Panc1 (cell line): ENCODE measurements at regions not wholly inside any gene's neighbourhood (a gene's known extent, or its start where the extent isn't known, plus 50 kb on each side); places are given as distances from the start of the nearest gene placed in this dataset.

ENCODE experiments used
- ATAC-seq: fragments of 200-7000 bp; cut with Tn5 transposase; 2 replicates; pipeline ENCODE4 v1.9.1; 2020; ENCODE audit warnings: mild to moderate bottlenecking, moderate library complexity
- BruUV-seq: library from RNA; stranded (reverse); fragments of 400-500 nt; replicated peaks from 2 replicates; lab custom pipeline; 2021; lab: Mats Ljungman, UMichigan
- CTCF ChIA-PET: fragments of 300-600 bp; sonication (Branson Sonifier 250); formaldehyde crosslinking; loops from one replicate; lab custom pipeline; 2022; ENCODE audit warnings: antibody characterized with exemption; lab: Charles Lee
- POLR2A ChIA-PET: fragments of 300-600 bp; sonication (Branson Sonifier 250); formaldehyde crosslinking; loops from one replicate; lab custom pipeline; 2022; ENCODE audit warnings: antibody characterized with exemption; lab: Charles Lee
- DNase-seq: peaks from one replicate; pipeline ENCODE4 v3.0.0-alpha.2; 2010; ENCODE audit warnings: low read depth, low spot score
- H3K27ac ChIP-seq: 2 replicates; pipeline ENCODE4 v1.5.1; 2011; ENCODE audit warnings: mild to moderate bottlenecking, low read length, inconsistent platforms
- H3K27me3 ChIP-seq: fragments of 200-500 bp; sonication (Bioruptor generic); 2 replicates; pipeline ENCODE4 v1.6.0; 2014; ENCODE audit warnings: low read length, inconsistent platforms; ENCODE audit not compliant: control insufficient read depth, insufficient read depth
- H3K36me3 ChIP-seq: fragments of 200-500 bp; sonication (Bioruptor generic); 2 replicates; pipeline ENCODE4 v1.5.1; 2014; ENCODE audit warnings: inconsistent platforms, mild to moderate bottlenecking, low read length, moderate library complexity; ENCODE audit not compliant: control insufficient read depth, insufficient read depth
- H3K4me1 ChIP-seq: 2 replicates; pipeline ENCODE4 v1.5.1; 2011; ENCODE audit warnings: inconsistent platforms, mild to moderate bottlenecking, low read length, moderate library complexity; ENCODE audit not compliant: control insufficient read depth, insufficient read depth
- H3K4me3 ChIP-seq, 2 experiments: 2 replicates each; pipeline ENCODE4 v1.5.1; 2011 to 2012; ENCODE audit warnings: low read depth in 2 of 2, low read length in 2 of 2, mild to moderate bottlenecking in 2 of 2, inconsistent platforms in 1 of 2, moderate library complexity in 1 of 2
- H3K9me3 ChIP-seq: fragments of 200-500 bp; sonication (Bioruptor generic); 2 replicates; pipeline ENCODE4 v1.5.1; 2014; ENCODE audit warnings: low read depth, mild to moderate bottlenecking, inconsistent platforms, low read length, moderate library complexity; ENCODE audit not compliant: control insufficient read depth, insufficient read depth
- POLR2AphosphoS5 ChIP-seq: IDR thresholded peaks from 2 replicates; pipeline ENCODE4 v1.6.1; 2012; ENCODE audit warnings: mild to moderate bottlenecking, low read depth, low read length, moderate library complexity
- SIN3A ChIP-seq: IDR thresholded peaks from 2 replicates; pipeline ENCODE4 v1.6.1; 2012; ENCODE audit warnings: low read depth, mild to moderate bottlenecking, low read length, moderate library complexity, borderline replicate concordance; ENCODE audit not compliant: insufficient read depth
- TCF7L2 ChIP-seq: IDR thresholded peaks from 2 replicates; pipeline ENCODE4 v1.6.1; 2011; ENCODE audit warnings: mild to moderate bottlenecking, low read depth, low read length, inconsistent platforms
- in situ Hi-C: cut with HindIII; loops from 2 replicates; pipeline ENCODE4 v1.10.0; 2016; ENCODE audit warnings: low sequenced_read_pairs, low pct_unique_long_range_greater_than_20kb
- intact Hi-C: fragments of 100-400 bp; cut with micrococcal nuclease; formaldehyde crosslinking; loops from one replicate; pipeline ENCODE4 v1.10.0; 2022; ENCODE audit not compliant: unreplicated experiment
- TF ChIP-seq, protein P1 (sequence below), 2 experiments: IDR thresholded peaks; 2 replicates each; pipeline ENCODE4 v1.6.1; 2011 to 2012; ENCODE audit warnings: low read depth in 2 of 2, control low read depth in 1 of 2, low read length in 1 of 2, mild to moderate bottlenecking in 1 of 2, moderate library complexity in 1 of 2; ENCODE audit not compliant: insufficient read depth in 1 of 2
- TF ChIP-seq, protein P2 (sequence below): fragments of 450-650 bp; IDR thresholded peaks from 2 replicates; pipeline ENCODE4 v1.5.1; 2017; ENCODE audit warnings: mild to moderate bottlenecking

DNA sequence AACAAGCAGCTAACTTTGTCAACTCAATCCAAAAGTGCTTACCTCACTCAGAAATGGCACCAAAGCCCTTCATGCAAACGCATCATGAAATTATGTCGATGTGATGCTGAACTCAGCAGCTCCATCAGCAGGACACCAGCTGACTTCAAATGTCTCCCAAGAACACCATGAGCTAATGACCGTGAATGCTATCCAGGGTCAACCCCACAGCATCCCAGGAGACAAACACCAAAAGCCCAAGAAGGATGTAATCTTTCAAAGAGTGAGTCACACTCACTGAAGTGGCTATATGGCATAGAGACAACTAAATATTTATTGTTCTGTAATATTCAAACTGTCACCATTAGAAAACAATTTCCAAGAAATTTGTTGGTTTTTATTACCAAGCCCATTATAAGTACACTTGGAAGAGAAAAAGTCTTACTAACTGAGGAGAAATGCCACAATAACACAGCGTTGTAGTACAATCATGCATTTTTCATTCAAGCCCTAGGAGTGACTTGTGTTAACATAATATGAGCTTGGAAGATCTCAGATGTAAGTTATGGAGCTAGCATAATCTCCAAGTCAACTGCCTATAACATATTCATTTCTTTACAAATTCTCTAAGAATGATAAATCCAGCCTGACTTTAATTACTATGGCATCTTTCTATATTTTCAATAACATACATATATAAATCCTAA, 165.0 kb upstream of the CCDC68 start:
- no peak overlapping the region for H3K4me3 ChIP-seq
- no peaks in the 10 kb centered on the region for H3K27me3 ChIP-seq
- in situ Hi-C loops = no loop called here
- TF ChIP-seq, protein P1, sequence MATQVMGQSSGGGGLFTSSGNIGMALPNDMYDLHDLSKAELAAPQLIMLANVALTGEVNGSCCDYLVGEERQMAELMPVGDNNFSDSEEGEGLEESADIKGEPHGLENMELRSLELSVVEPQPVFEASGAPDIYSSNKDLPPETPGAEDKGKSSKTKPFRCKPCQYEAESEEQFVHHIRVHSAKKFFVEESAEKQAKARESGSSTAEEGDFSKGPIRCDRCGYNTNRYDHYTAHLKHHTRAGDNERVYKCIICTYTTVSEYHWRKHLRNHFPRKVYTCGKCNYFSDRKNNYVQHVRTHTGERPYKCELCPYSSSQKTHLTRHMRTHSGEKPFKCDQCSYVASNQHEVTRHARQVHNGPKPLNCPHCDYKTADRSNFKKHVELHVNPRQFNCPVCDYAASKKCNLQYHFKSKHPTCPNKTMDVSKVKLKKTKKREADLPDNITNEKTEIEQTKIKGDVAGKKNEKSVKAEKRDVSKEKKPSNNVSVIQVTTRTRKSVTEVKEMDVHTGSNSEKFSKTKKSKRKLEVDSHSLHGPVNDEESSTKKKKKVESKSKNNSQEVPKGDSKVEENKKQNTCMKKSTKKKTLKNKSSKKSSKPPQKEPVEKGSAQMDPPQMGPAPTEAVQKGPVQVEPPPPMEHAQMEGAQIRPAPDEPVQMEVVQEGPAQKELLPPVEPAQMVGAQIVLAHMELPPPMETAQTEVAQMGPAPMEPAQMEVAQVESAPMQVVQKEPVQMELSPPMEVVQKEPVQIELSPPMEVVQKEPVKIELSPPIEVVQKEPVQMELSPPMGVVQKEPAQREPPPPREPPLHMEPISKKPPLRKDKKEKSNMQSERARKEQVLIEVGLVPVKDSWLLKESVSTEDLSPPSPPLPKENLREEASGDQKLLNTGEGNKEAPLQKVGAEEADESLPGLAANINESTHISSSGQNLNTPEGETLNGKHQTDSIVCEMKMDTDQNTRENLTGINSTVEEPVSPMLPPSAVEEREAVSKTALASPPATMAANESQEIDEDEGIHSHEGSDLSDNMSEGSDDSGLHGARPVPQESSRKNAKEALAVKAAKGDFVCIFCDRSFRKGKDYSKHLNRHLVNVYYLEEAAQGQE (IDR thresholded peaks at IDR 0.05; ENCODE audit: insufficient read depth in 1 of 2, low read depth in 2 of 2, low read length in 1 of 2) = no peak
- TF ChIP-seq POLR2AphosphoS5 (no peak), SIN3A (no peak), TCF7L2 (no peak)
- TF ChIP-seq, protein P2, sequence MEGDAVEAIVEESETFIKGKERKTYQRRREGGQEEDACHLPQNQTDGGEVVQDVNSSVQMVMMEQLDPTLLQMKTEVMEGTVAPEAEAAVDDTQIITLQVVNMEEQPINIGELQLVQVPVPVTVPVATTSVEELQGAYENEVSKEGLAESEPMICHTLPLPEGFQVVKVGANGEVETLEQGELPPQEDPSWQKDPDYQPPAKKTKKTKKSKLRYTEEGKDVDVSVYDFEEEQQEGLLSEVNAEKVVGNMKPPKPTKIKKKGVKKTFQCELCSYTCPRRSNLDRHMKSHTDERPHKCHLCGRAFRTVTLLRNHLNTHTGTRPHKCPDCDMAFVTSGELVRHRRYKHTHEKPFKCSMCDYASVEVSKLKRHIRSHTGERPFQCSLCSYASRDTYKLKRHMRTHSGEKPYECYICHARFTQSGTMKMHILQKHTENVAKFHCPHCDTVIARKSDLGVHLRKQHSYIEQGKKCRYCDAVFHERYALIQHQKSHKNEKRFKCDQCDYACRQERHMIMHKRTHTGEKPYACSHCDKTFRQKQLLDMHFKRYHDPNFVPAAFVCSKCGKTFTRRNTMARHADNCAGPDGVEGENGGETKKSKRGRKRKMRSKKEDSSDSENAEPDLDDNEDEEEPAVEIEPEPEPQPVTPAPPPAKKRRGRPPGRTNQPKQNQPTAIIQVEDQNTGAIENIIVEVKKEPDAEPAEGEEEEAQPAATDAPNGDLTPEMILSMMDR = no peak
- DNase-seq = no peak
- ATAC-seq = no peak
- ChIA-PET CTCF (no interaction called here), POLR2A (no interaction called here)
- no peaks in the 10 kb centered on the region for H3K4me1 ChIP-seq
- no peaks in the 10 kb centered on the region for H3K36me3 ChIP-seq
- H3K27ac ChIP-seq = no peak overlapping the region
- intact Hi-C loops = no loop called here
- no TSS peak for BruUV-seq
- no peaks in the 10 kb centered on the region for H3K9me3 ChIP-seq

DNA sequence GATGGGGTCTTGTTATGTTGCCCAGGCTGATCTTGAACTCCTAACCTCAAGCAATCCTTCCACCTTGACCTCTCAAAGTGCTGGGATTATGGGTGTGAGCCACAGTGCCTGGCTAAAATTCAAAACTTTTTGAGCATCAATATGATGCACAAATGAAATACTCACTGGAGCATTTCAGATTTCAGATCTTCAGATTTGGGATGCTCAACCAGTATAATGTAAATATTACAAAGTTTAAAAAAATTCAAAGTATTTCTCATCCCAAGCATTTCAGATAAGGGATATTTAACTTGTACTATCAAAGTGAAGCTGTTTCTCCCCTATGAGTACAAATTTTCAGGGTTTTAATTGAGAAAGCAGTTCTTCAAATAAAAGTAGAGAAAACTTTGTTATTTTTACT, 164.1 kb upstream of the CCDC68 start:
- no TSS peak for BruUV-seq
- no peaks in the 10 kb centered on the region for H3K9me3 ChIP-seq
- DNase-seq (no peak), ATAC-seq (no peak)
- intact Hi-C loops = no loop called here
- no peaks in the 10 kb centered on the region for H3K27me3 ChIP-seq
- in situ Hi-C loops = no loop called here
- H3K4me1 ChIP-seq = no peaks in the 10 kb centered on the region
- CTCF ChIA-PET = no interaction called here
- TF ChIP-seq SIN3A = no peak
- TF ChIP-seq TCF7L2 = no peak
- TF ChIP-seq, protein P1 (IDR thresholded peaks at IDR 0.05; ENCODE audit: insufficient read depth in 1 of 2, low read depth in 2 of 2, low read length in 1 of 2) = no peak
- TF ChIP-seq POLR2AphosphoS5 = no peak
- TF ChIP-seq, protein P2 = no peak
- no peak overlapping the region for H3K27ac ChIP-seq
- H3K4me3 ChIP-seq = no peak overlapping the region
- POLR2A ChIA-PET = no interaction called here
- no peaks in the 10 kb centered on the region for H3K36me3 ChIP-seq
